HepG2 (cell line): ENCODE measurements at regions not wholly inside any gene's neighbourhood (a gene's known extent, or its start where the extent isn't known, plus 50 kb on each side); places are given as distances from the start of the nearest gene placed in this dataset.

Experiments used
- ATAC-seq: fragments of 200-7000 bp; cut with Tn5 transposase; 3 replicates; pipeline ENCODE4 v1.9.1; 2020; ENCODE audit warnings: mild to moderate bottlenecking, moderate library complexity
- BruUV-seq: library from RNA; stranded (reverse); fragments of 400-500 nt; replicated peaks from 2 replicates; lab custom pipeline; 2021; lab: Mats Ljungman, UMichigan
- CTCF ChIA-PET: fragments of 300-600 bp; formaldehyde crosslinking; extraction: SDS; loops from one replicate; lab custom pipeline; 2021; ENCODE audit warnings: low total read pairs, inconsistent platforms, low intra/inter-chr PET ratio; lab: Yijun Ruan, JAX
- POLR2A ChIA-PET: fragments of 350-600 bp; sonication (Branson Sonifier 250); formaldehyde crosslinking; loops from one replicate; lab custom pipeline; 2020; ENCODE audit warnings: antibody characterized with exemption, inconsistent platforms; lab: Yijun Ruan, JAX
- DNase-seq: peaks from one replicate; pipeline ENCODE4 v3.0.0-alpha.2; 2015; ENCODE audit warnings: low spot score
- FAIRE-seq: peaks from 3 replicates; lab custom pipeline; 2011; peaks lifted over from hg19 to GRCh38; lab: Jason Lieb, UNC
- H2AFZ ChIP-seq: one replicate; pipeline ENCODE4 v1.6.1; 2011; ENCODE audit warnings: low read length, inconsistent platforms
- H3K27ac ChIP-seq: fragments of 300-600 bp; 3 replicates; pipeline ENCODE4 v1.8.0; 2011; ENCODE audit warnings: mixed run types, mild to moderate bottlenecking, mixed read lengths, low read length, inconsistent platforms; ENCODE audit not compliant: insufficient read depth; ENCODE audit errors: extremely low read length
- H3K27me3 ChIP-seq, 2 experiments: fragments of 200-600 bp in 1 of 2; 2 replicates in 1 of 2; 3 replicates in 1 of 2; pipeline versions ENCODE4 v1.6.0 to v1.8.0; 2011; ENCODE audit warnings: low read length in 2 of 2, mild to moderate bottlenecking in 2 of 2, moderate library complexity in 2 of 2, inconsistent platforms in 1 of 2; ENCODE audit not compliant: insufficient read depth in 2 of 2, control insufficient read depth in 1 of 2
- H3K36me3 ChIP-seq, 2 experiments: fragments of 200-600 bp in 1 of 2; replicated peaks in 1 of 2; 2 replicates in 1 of 2; 3 replicates in 1 of 2; pipeline versions ENCODE4 v1.5.1 to v1.8.0; 2011; ENCODE audit warnings: low read length in 2 of 2, inconsistent platforms in 1 of 2; ENCODE audit not compliant: insufficient read depth in 2 of 2, control insufficient read depth in 1 of 2
- H3K4me1 ChIP-seq: 2 replicates; pipeline ENCODE4 v1.5.1; 2012; ENCODE audit warnings: low read length, inconsistent platforms; ENCODE audit not compliant: insufficient read depth
- H3K4me2 ChIP-seq: 2 replicates; pipeline ENCODE4 v1.6.0; 2011; ENCODE audit warnings: low read depth, low read length, inconsistent platforms
- H3K4me3 ChIP-seq, 3 experiments: fragments of 200-600 bp in 1 of 3; sonication (generic), shearing (Covaris generic) in 1 of 3; replicated peaks in 1 of 3; 2 replicates each; pipeline ENCODE4 v1.5.1; 2011 to 2016; ENCODE audit warnings: low read length in 3 of 3, inconsistent platforms in 2 of 3, low read depth in 2 of 3, mild to moderate bottlenecking in 2 of 3, control low read depth in 1 of 3, mixed read lengths in 1 of 3; ENCODE audit not compliant: insufficient read depth in 1 of 3
- H3K79me2 ChIP-seq: one replicate; pipeline ENCODE4 v1.6.1; 2011; ENCODE audit warnings: low read length, inconsistent platforms; ENCODE audit not compliant: insufficient read depth
- H3K9ac ChIP-seq: 2 replicates; pipeline ENCODE4 v1.6.0; 2011; ENCODE audit warnings: mild to moderate bottlenecking, low read depth, low read length, inconsistent platforms; ENCODE audit not compliant: insufficient read depth
- H3K9me3 ChIP-seq: 2 replicates; pipeline ENCODE4 v1.5.1; 2012; ENCODE audit warnings: mild to moderate bottlenecking, low read length
- H4K20me1 ChIP-seq: 2 replicates; pipeline ENCODE4 v1.6.0; 2011; ENCODE audit warnings: inconsistent platforms, mild to moderate bottlenecking, low read length, moderate library complexity; ENCODE audit not compliant: insufficient read depth
- LCORL ChIP-seq, 2 experiments: fragments of 450-650 bp in 1 of 2; sonication (generic) in 1 of 2; formaldehyde crosslinking in 1 of 2; IDR thresholded peaks; 2 replicates each; pipeline versions ENCODE4 v1.5.0 to v1.6.1; 2017 to 2020; ENCODE audit warnings: antibody characterized with exemption in 1 of 2, missing genetic modification reagents in 1 of 2
- WGBS: methylation state at CpG from one replicate; pipeline ENCODE4 v1.1.6; 2017; ENCODE audit warnings: low lambda C conversion rate; 5-methylcytosine and 5-hydroxymethylcytosine counted together
- in situ Hi-C: cut with HindIII; loops from 2 replicates; pipeline ENCODE4 v1.10.0; 2017; ENCODE audit warnings: low pct_unique_long_range_greater_than_20kb; ENCODE audit not compliant: extremely low pct_ligation_motif_present
- intact Hi-C: fragments of 100-400 bp; cut with micrococcal nuclease; formaldehyde crosslinking; loops from one replicate; pipeline ENCODE4 v1.10.0; 2022; ENCODE audit not compliant: unreplicated experiment
- TF ChIP-seq, protein P1 (sequence below): sonication (generic); formaldehyde crosslinking; IDR thresholded peaks from 2 replicates; pipeline ENCODE4 v1.5.0; 2020; ENCODE audit warnings: mild to moderate bottlenecking, missing genetic modification reagents
- TF ChIP-seq, protein P2 (sequence below): sonication (generic); formaldehyde crosslinking; IDR thresholded peaks from 2 replicates; pipeline ENCODE4 v1.4.0; 2020; ENCODE audit warnings: low read depth, mild to moderate bottlenecking, missing genetic modification reagents

- TF ChIP-seq LCORL (IDR thresholded peaks at IDR 0.05): no peak
- TF ChIP-seq LCORL (CRISPR knock-in tag; IDR thresholded peaks at IDR 0.05): no peak
Observed at GRCh38 chr1:47585141-47585902, 147.5 kb downstream of the FOXD2 start (continued).

- in situ Hi-C loops (no loop called here), intact Hi-C loops (no loop called here)
- no TSS peak for BruUV-seq
- H3K9me3 ChIP-seq: no peaks in the 10 kb centered on the region
- WGBS: 32% methylated on average over 5 of the region's 8 CpGs
- no peaks in the 10 kb centered on the region for H3K79me2 ChIP-seq
- ATAC-seq: no peak
- no peak overlapping the region for H3K9ac ChIP-seq
- FAIRE-seq: no peak
- no peaks in the 10 kb centered on the region for H3K4me1 ChIP-seq
- H3K27ac ChIP-seq: no peak overlapping the region
- CTCF ChIA-PET: no interaction called here
- H4K20me1 ChIP-seq: no peaks in the 10 kb centered on the region
- DNase-seq: no peak
- H3K27me3 ChIP-seq: peaks cover 1 to 18% of the 10 kb centered on the region in 2 experiments; a peak in 3 of 5 replicates
- TF ChIP-seq, protein P1, sequence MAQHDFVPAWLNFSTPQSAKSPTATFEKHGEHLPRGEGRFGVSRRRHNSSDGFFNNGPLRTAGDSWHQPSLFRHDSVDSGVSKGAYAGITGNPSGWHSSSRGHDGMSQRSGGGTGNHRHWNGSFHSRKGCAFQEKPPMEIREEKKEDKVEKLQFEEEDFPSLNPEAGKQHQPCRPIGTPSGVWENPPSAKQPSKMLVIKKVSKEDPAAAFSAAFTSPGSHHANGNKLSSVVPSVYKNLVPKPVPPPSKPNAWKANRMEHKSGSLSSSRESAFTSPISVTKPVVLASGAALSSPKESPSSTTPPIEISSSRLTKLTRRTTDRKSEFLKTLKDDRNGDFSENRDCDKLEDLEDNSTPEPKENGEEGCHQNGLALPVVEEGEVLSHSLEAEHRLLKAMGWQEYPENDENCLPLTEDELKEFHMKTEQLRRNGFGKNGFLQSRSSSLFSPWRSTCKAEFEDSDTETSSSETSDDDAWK (CRISPR knock-in tag): no peak
- TF ChIP-seq, protein P2, sequence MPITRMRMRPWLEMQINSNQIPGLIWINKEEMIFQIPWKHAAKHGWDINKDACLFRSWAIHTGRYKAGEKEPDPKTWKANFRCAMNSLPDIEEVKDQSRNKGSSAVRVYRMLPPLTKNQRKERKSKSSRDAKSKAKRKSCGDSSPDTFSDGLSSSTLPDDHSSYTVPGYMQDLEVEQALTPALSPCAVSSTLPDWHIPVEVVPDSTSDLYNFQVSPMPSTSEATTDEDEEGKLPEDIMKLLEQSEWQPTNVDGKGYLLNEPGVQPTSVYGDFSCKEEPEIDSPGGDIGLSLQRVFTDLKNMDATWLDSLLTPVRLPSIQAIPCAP (CRISPR knock-in tag): no peak
- no peaks in the 10 kb centered on the region for H3K36me3 ChIP-seq
- H3K4me3 ChIP-seq: no peak overlapping the region
- no peak overlapping the region for H2AFZ ChIP-seq
- no peak overlapping the region for H3K4me2 ChIP-seq
- POLR2A ChIA-PET: no interaction called here
Observed at GRCh38 chr1:47587891-47588582, 150.2 kb downstream of the FOXD2 start.
